Peyer's patch (tissue), 4 donors: ENCODE measurements at regions not wholly inside any gene's neighbourhood (a gene's known extent, or its start where the extent isn't known, plus 50 kb on each side); places are given as distances from the start of the nearest gene placed in this dataset.
"Not testable (repeated sequence)": the region's sequence is repeated elsewhere in the genome, so short reads cannot be mapped to it uniquely, and the experiment has no call there.

Experiments used
- DNase-seq, 3 donors: peaks; one replicate each; pipeline ENCODE4 v3.0.0-alpha.2; 2017 to 2019
- H3K27ac ChIP-seq, 4 donors: fragments of 200-600 bp; sonication (generic); one replicate each; pipeline ENCODE4 v1.5.1; 2016 to 2019
- H3K27me3 ChIP-seq, 2 donors: fragments of 200-600 bp; sonication (generic); one replicate each; pipeline ENCODE4 v1.5.1; 2019
- H3K36me3 ChIP-seq, 3 donors: fragments of 200-600 bp; sonication (generic); one replicate each; pipeline ENCODE4 v1.5.1; 2016 to 2019
- H3K4me1 ChIP-seq, 4 donors: fragments of 200-600 bp; sonication (generic); one replicate each; pipeline ENCODE4 v1.5.1; 2016 to 2019
- H3K4me3 ChIP-seq, 4 donors: fragments of 200-600 bp; sonication (generic); 1 replicate in 3 of 4; 2 replicates in 1 of 4; pipeline ENCODE4 v1.5.1; 2016 to 2019; ENCODE audit warnings: mild to moderate bottlenecking in 1 of 4
- H3K9me3 ChIP-seq, 4 donors: fragments of 200-600 bp; sonication (generic); one replicate each; pipeline ENCODE4 v1.5.1; 2016 to 2019; ENCODE audit warnings: mild to moderate bottlenecking in 1 of 4
- CTCF ChIP-seq, 6 experiments: fragments of 450-650 bp in 4 of 6; fragments of 200-600 bp in 2 of 6; sonication (generic) in 1 of 6; IDR thresholded peaks; one replicate each; pipeline ENCODE4 v1.5.1; 2017 to 2019; ENCODE audit warnings: antibody characterized with exemption in 6 of 6, mild to moderate bottlenecking in 3 of 6, moderate library complexity in 1 of 6
- POLR2A ChIP-seq, 2 donors: fragments of 450-650 bp; IDR thresholded peaks; one replicate each; pipeline ENCODE4 v1.5.1; 2017; ENCODE audit warnings: antibody characterized with exemption in 2 of 2, mild to moderate bottlenecking in 2 of 2, moderate library complexity in 2 of 2

GRCh38 chr7:138395763-138396162 lies 64.3 kb upstream of the TRIM24 start:
- Histone ChIP-seq H3K9me3 (no peaks in the 10 kb centered on the region), H3K27me3 (no peaks in the 10 kb centered on the region), H3K36me3 (no peaks in the 10 kb centered on the region), H3K4me3 (no peak overlapping the region), H3K27ac (no peak overlapping the region), H3K4me1 (no peaks in the 10 kb centered on the region)
- DNase-seq, result no peak
- no peak for TF ChIP-seq POLR2A (IDR thresholded peaks at IDR 0.05)

DNA sequence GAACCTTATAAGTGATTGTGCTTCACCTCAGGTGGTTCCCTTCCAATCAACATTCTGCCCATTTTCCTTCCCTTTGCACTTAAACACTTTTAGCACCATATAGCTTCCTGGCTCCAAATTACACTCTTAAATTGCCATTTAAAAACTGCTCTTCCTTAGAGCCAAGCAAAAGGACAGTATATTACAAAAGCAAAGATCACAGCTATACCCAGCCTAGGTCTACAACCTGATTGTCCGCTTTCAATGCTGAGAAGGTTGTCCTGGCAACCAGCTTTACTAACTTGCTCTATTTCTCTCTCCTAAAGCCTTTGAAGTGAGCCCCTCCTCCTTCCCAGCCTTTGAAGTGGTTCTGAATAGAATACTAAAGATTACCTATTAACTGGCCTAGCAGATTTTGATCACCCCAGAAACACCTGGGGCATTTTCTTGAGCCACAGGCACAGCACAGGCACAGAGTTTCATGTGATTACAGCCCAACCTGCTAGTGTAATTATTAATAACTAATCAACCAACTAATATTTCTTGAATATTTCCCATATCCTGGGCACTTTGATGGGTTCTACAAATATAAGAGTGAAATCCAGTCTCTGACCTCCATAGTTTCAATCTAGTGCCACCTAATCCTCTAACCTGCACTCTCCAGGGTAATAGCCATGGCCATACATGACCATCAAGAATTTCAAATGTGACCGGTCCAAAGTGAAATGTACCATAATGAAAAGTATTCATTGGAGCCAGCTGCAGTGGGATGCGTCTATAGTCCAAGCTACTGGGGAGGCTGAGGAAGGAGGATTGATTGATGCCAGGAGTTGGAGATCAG lies 63.6 kb upstream of the TRIM24 start:
- no peak overlapping the region for H3K4me3 ChIP-seq
- H3K27me3 ChIP-seq, result no peaks in the 10 kb centered on the region
- TF ChIP-seq CTCF (IDR thresholded peaks at IDR 0.05), result no peak
- TF ChIP-seq POLR2A (IDR thresholded peaks at IDR 0.05), result no peak
- H3K4me1 ChIP-seq, result no peaks in the 10 kb centered on the region
- no peaks in the 10 kb centered on the region for H3K36me3 ChIP-seq
- H3K9me3 ChIP-seq, result no peaks in the 10 kb centered on the region
- H3K27ac ChIP-seq, result no peak overlapping the region
- DNase-seq, result peak in 1 of 3 donors; percentile 46

DNA sequence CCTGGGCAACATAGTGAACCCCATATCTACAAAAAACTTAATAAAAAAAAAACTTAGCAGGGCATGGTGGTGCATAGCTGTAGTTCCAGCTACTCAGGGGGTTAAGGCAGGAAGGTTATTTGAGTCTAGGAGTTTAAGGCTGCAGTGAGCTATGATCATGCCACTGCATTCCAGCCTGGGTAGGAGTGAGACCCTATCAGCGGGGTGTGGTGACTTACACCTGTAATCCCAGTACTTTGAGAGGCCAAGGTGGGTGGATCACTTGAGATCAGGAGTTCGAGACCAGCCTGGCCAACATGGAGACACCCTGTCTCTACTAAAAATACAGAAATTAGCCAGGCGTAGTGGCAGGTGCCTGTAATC lies 63.0 kb upstream of the TRIM24 start:
- not testable (repeated sequence) for H3K9me3 ChIP-seq, H3K4me3 ChIP-seq, H3K27ac ChIP-seq, DNase-seq, H3K4me1 ChIP-seq, H3K36me3 ChIP-seq, H3K27me3 ChIP-seq

- H3K4me1 ChIP-seq, result no peaks in the 10 kb centered on the region
- no peak for TF ChIP-seq CTCF (IDR thresholded peaks at IDR 0.05)
- TF ChIP-seq POLR2A (IDR thresholded peaks at IDR 0.05), result no peak
- H3K36me3 ChIP-seq, result no peaks in the 10 kb centered on the region
- no peak overlapping the region for H3K27ac ChIP-seq
- H3K9me3 ChIP-seq, result no peaks in the 10 kb centered on the region
- no peak for DNase-seq
- H3K4me3 ChIP-seq, result no peak overlapping the region
- no peaks in the 10 kb centered on the region for H3K27me3 ChIP-seq
Observed at GRCh38 chr7:138398857-138399256, 61.2 kb upstream of the TRIM24 start.

DNA sequence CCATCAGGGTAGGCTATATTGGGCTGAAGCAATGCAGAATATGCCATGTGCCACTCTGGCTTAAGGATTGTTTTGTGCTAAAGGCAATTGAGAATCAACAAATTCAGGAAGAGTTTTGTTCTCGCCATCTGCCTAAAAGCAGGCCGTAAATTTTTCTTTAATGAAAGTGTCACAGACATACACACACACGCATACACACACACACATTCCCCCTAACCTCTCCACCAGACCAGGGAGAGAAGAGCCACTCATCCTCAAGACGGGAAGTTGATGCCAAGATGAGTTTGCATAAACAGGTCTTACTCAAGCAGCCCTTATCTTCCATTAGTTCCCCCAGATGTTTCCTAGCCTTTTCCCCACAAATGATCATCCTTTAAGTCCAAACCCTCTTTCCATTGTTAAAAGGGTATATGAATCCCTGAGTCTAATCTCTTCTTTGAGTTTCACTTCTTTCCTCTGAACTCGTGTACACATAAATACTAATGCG lies 59.6 kb upstream of the TRIM24 start:
- no peaks in the 10 kb centered on the region for H3K4me1 ChIP-seq
- H3K36me3 ChIP-seq, result no peaks in the 10 kb centered on the region
- H3K27me3 ChIP-seq, result no peaks in the 10 kb centered on the region
- no peak for DNase-seq
- H3K9me3 ChIP-seq, result no peaks in the 10 kb centered on the region
- no peak overlapping the region for H3K27ac ChIP-seq
- H3K4me3 ChIP-seq, result no peak overlapping the region
- no peak for TF ChIP-seq POLR2A (IDR thresholded peaks at IDR 0.05)

DNA sequence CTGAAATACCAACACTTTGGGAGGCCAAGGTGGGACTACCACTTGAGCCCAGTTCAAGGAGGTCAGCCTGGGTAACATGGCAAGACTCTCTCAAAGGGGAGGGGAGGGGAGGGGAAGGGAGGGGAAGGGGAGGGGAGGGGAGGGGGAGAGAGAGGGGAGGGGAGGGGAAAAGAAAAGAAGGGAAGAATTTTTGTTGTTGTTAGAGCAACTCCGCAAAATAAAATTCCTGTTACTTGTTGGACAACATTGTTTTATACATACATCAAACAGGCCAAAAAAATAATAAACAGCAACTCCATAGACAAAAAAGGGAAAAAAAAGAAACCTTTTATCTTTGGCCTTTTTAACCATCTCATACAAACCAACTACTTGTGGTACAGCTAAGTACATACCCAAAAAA lies 57.3 kb upstream of the TRIM24 start:
- H3K4me3 ChIP-seq, result no peak overlapping the region
- DNase-seq, result no peak
- no peaks in the 10 kb centered on the region for H3K27me3 ChIP-seq
- H3K9me3 ChIP-seq, result no peaks in the 10 kb centered on the region
- TF ChIP-seq POLR2A (IDR thresholded peaks at IDR 0.05) (no peak), CTCF (IDR thresholded peaks at IDR 0.05) (no peak)
- H3K27ac ChIP-seq, result no peak overlapping the region
- no peaks in the 10 kb centered on the region for H3K36me3 ChIP-seq
- H3K4me1 ChIP-seq, result no peaks in the 10 kb centered on the region

DNA sequence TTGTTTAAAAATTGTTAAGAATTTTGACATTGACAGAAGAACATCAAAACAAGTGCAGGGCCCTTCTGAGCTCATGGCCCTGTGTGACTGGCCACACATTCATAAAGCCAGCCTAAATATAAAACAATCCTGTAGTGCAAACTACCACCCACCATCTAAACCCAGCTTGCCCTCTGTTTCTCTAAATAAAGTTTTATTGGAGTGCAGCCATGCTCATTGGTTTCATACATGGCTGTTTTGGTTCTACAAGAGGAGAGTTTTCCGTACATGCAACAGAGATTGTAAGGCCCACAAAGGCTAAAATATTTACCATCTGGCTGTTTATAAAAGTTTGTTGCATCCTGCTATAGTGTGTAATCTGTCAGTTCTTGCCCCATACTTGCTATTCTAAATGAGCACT lies 54.6 kb upstream of the TRIM24 start:
- H3K36me3 ChIP-seq, result no peaks in the 10 kb centered on the region
- TF ChIP-seq CTCF (IDR thresholded peaks at IDR 0.05) (no peak), POLR2A (IDR thresholded peaks at IDR 0.05) (no peak)
- no peak overlapping the region for H3K4me3 ChIP-seq
- no peak overlapping the region for H3K27ac ChIP-seq
- H3K27me3 ChIP-seq, result no peaks in the 10 kb centered on the region
- no peak for DNase-seq
- no peaks in the 10 kb centered on the region for H3K9me3 ChIP-seq
- no peaks in the 10 kb centered on the region for H3K4me1 ChIP-seq
